KMS-11 (cell line): ENCODE measurements at regions not wholly inside any gene's neighbourhood (a gene's known extent, or its start where the extent isn't known, plus 50 kb on each side); places are given as distances from the start of the nearest gene placed in this dataset.

ENCODE experiments used
- H2AFZ ChIP-seq: fragments of 200-600 bp; sonication (generic); 2 replicates; pipeline ENCODE4 v1.6.1; 2016; ENCODE audit warnings: antibody characterized with exemption, mixed run types, low read depth
- H3K27ac ChIP-seq: fragments of 200-600 bp; sonication (generic); 2 replicates; pipeline ENCODE4 v1.6.1; 2016; ENCODE audit warnings: mild to moderate bottlenecking, mixed run types
- H3K27me3 ChIP-seq: fragments of 200-600 bp; sonication (generic); 2 replicates; pipeline ENCODE4 v1.6.1; 2017; ENCODE audit warnings: mild to moderate bottlenecking, low read depth, mixed run types, moderate library complexity; ENCODE audit not compliant: insufficient read depth
- H3K36me3 ChIP-seq: fragments of 200-600 bp; sonication (generic); 2 replicates; pipeline ENCODE4 v1.6.1; 2017; ENCODE audit warnings: mild to moderate bottlenecking, mixed run types; ENCODE audit not compliant: insufficient read depth
- H3K4me1 ChIP-seq: fragments of 200-600 bp; sonication (generic); 2 replicates; pipeline ENCODE4 v1.6.1; 2016; ENCODE audit warnings: mild to moderate bottlenecking, low read depth, mixed run types; ENCODE audit not compliant: poor library complexity, severe bottlenecking
- H3K4me2 ChIP-seq: fragments of 200-600 bp; sonication (generic); 2 replicates; pipeline ENCODE4 v1.7.0; 2016; ENCODE audit warnings: mild to moderate bottlenecking, mixed run types
- H3K4me3 ChIP-seq: fragments of 200-600 bp; sonication (generic); IDR thresholded peaks from 2 replicates; pipeline ENCODE4 v1.6.1; 2017; ENCODE audit warnings: low read depth, low read length, mixed read lengths; ENCODE audit not compliant: insufficient read depth
- H3K79me2 ChIP-seq: fragments of 200-600 bp; sonication (generic); 2 replicates; pipeline ENCODE4 v1.6.1; 2016; ENCODE audit warnings: low read depth, mixed run types; ENCODE audit not compliant: insufficient read depth
- H3K9ac ChIP-seq: fragments of 200-600 bp; sonication (generic); 2 replicates; pipeline ENCODE4 v1.6.1; 2016; ENCODE audit warnings: mild to moderate bottlenecking, mixed run types
- H4K20me1 ChIP-seq: fragments of 200-600 bp; sonication (generic); 2 replicates; pipeline ENCODE4 v1.6.1; 2016; ENCODE audit warnings: mild to moderate bottlenecking, mixed run types; ENCODE audit not compliant: insufficient read depth
- CTCF ChIP-seq: fragments of 200-600 bp; sonication (generic); conservative IDR thresholded peaks from 2 replicates; pipeline ENCODE4 v1.6.1; 2017; ENCODE audit warnings: low read depth, mild to moderate bottlenecking, antibody characterized with exemption, low read length, moderate library complexity, mixed read lengths

- H3K27me3 ChIP-seq, result no peaks in the 10 kb centered on the region
- H3K4me1 ChIP-seq, result peaks cover 56% of the 10 kb centered on the region
- no peaks in the 10 kb centered on the region for H4K20me1 ChIP-seq
- TF ChIP-seq CTCF, result no peak
- H3K27ac ChIP-seq, result no peak overlapping the region
- H3K36me3 ChIP-seq, result no peaks in the 10 kb centered on the region
- no peak overlapping the region for H3K4me3 ChIP-seq
- H3K79me2 ChIP-seq, result no peaks in the 10 kb centered on the region
- no peak overlapping the region for H3K4me2 ChIP-seq
- no peak overlapping the region for H3K9ac ChIP-seq
- no peak overlapping the region for H2AFZ ChIP-seq
Observed at GRCh38 chr6:6820641-6821238, 232.2 kb downstream of the LY86 start.

GRCh38 chr6:6821639-6822261, 233.2 kb downstream of the LY86 start:
- H3K9ac ChIP-seq, result no peak overlapping the region
- TF ChIP-seq CTCF, result no peak
- H3K27me3 ChIP-seq, result no peaks in the 10 kb centered on the region
- H3K4me3 ChIP-seq, result no peak overlapping the region
- no peak overlapping the region for H3K27ac ChIP-seq
- no peaks in the 10 kb centered on the region for H4K20me1 ChIP-seq
- H3K4me2 ChIP-seq, result no peak overlapping the region
- no peaks in the 10 kb centered on the region for H3K36me3 ChIP-seq
- H3K4me1 ChIP-seq, result peaks cover 56% of the 10 kb centered on the region
- no peaks in the 10 kb centered on the region for H3K79me2 ChIP-seq
- H2AFZ ChIP-seq, result no peak overlapping the region

GRCh38 chr6:6823030-6823429, 234.5 kb downstream of the LY86 start:
- H3K4me2 ChIP-seq, result peak overlapping the region; percentile 56
- no peak overlapping the region for H3K27ac ChIP-seq
- H3K9ac ChIP-seq, result no peak overlapping the region
- no peak overlapping the region for H3K4me3 ChIP-seq
- no peaks in the 10 kb centered on the region for H3K36me3 ChIP-seq
- no peaks in the 10 kb centered on the region for H3K79me2 ChIP-seq
- TF ChIP-seq CTCF, result no peak
- H3K4me1 ChIP-seq, result peaks cover 50% of the 10 kb centered on the region
- H2AFZ ChIP-seq, result no peak overlapping the region; the same call in 1 of the 2 replicates
- no peaks in the 10 kb centered on the region for H4K20me1 ChIP-seq
- no peaks in the 10 kb centered on the region for H3K27me3 ChIP-seq

GRCh38 chr6:6823568-6824224, 235.2 kb downstream of the LY86 start:
- no peak overlapping the region for H3K4me3 ChIP-seq
- no peaks in the 10 kb centered on the region for H3K79me2 ChIP-seq
- H3K9ac ChIP-seq, result no peak overlapping the region

More at GRCh38 chr6:6823568-6824224, 235.2 kb downstream of the LY86 start:
- Histone ChIP-seq H3K4me2 (peak overlapping the region; percentile 56), H3K27ac (no peak overlapping the region), H4K20me1 (no peaks in the 10 kb centered on the region), H2AFZ (peak overlapping the region; percentile 42; the same call in 1 of the 2 replicates), H3K27me3 (no peaks in the 10 kb centered on the region), H3K4me1 (peaks cover 43% of the 10 kb centered on the region), H3K36me3 (no peaks in the 10 kb centered on the region)
- no peak for TF ChIP-seq CTCF
